ENCODE measurements at regions not wholly inside any gene's neighbourhood (a gene's known extent, or its start where the extent isn't known, plus 50 kb on each side); places are given as distances from the start of the nearest gene placed in this dataset.
A peak's percentile ranks its signal among the peaks of the same experiment; 100 is the strongest.

DNA sequence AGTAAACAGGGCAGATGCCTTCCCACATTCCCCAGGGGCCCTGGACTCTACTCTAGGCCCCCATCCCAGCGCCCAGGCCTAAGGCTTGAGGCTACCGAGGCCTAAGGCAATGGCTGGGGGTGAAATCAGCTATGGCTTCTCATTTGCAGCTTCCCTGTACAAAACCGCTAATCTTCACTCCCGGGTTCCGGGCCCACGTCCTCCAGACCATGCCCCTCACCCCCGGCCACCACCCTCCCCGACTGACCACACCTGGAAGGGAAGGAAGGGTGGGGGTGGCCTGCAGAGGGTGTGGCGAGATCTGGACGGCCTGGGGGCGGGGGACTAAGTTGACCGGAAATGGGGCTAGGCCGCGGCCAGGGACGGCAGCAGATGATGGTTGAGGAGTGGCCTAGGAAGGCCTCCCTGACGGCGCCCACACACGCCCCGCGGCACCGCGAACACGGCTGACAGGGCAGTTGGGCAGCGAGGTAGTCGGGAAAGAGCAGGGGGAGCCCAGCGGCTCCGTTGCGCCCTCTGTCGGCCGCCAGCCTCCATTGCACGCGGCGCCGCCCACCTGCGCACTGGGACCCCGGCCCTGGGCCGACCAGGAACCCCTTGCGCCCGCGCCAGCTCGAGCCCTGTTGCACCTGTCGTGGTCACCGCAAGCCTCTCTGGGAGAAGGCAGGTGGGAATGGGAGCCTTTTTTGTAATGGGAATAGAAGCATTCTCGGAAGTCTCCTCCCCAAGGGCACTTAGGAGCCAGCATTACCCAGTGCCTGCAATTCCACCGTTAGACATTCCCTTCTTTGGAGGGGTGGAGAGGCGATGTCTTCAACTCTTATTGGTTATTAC, 95.9 kb upstream of the CALM2 start (continued):
- TF ChIP-seq, protein P1, sequence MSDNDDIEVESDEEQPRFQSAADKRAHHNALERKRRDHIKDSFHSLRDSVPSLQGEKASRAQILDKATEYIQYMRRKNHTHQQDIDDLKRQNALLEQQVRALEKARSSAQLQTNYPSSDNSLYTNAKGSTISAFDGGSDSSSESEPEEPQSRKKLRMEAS (CRISPR knock-in tag; IDR thresholded peaks at IDR 0.05) = peak; percentile 63; the same call in 1 of the 2 replicates
- TF ChIP-seq MAZ (CRISPR knock-in tag; conservative IDR thresholded peaks at IDR 0.05 in 1 of 2, IDR thresholded peaks at IDR 0.05 in 1 of 2) (peak; percentile 82 to 89; a peak in 3 of 4 replicates), ZNF253 (CRISPR knock-in tag; conservative IDR thresholded peaks at IDR 0.05) (no peak), ATF6 (CRISPR knock-in tag; IDR thresholded peaks at IDR 0.05) (0 out of 2 replicates have a peak, but pooled peaks have one; percentile 62), NEUROD1 (IDR thresholded peaks at IDR 0.05; ENCODE audit: borderline replicate concordance, low read depth, low read length, partially characterized antibody) (peak; percentile 59), FOXJ2 (tag; IDR thresholded peaks at IDR 0.05) (no peak), ILF3 (IDR thresholded peaks at IDR 0.05; ENCODE audit: borderline replicate concordance) (no peak), NCOA1 (IDR thresholded peaks at IDR 0.05; ENCODE audit: low read depth) (peak; percentile 35; the same call in 1 of the 2 replicates), EHMT2 (IDR thresholded peaks at IDR 0.05) (no peak), ZSCAN29 (IDR thresholded peaks at IDR 0.05) (no peak), ZFP1 (CRISPR knock-in tag; IDR thresholded peaks at IDR 0.05) (no peak), SMAD4 (CRISPR knock-in tag; conservative IDR thresholded peaks at IDR 0.05) (peak; percentile 85), CCNT2 (IDR thresholded peaks at IDR 0.05; ENCODE audit: borderline replicate concordance, extremely low read depth, insufficient read length, low read depth, low read length) (peak; percentile 63), SPI1 (IDR thresholded peaks at IDR 0.05; ENCODE audit: borderline replicate concordance, low read depth, low read length) (0 out of 2 replicates have a peak, but pooled peaks have one; percentile 12), RFX1 (IDR thresholded peaks at IDR 0.05) (no peak), KLF16 (IDR thresholded peaks at IDR 0.05) (peak; percentile 44; the same call in 1 of the 2 replicates), ZKSCAN3 (CRISPR knock-in tag; IDR thresholded peaks at IDR 0.05) (no peak)
- TF ChIP-seq, protein P2, sequence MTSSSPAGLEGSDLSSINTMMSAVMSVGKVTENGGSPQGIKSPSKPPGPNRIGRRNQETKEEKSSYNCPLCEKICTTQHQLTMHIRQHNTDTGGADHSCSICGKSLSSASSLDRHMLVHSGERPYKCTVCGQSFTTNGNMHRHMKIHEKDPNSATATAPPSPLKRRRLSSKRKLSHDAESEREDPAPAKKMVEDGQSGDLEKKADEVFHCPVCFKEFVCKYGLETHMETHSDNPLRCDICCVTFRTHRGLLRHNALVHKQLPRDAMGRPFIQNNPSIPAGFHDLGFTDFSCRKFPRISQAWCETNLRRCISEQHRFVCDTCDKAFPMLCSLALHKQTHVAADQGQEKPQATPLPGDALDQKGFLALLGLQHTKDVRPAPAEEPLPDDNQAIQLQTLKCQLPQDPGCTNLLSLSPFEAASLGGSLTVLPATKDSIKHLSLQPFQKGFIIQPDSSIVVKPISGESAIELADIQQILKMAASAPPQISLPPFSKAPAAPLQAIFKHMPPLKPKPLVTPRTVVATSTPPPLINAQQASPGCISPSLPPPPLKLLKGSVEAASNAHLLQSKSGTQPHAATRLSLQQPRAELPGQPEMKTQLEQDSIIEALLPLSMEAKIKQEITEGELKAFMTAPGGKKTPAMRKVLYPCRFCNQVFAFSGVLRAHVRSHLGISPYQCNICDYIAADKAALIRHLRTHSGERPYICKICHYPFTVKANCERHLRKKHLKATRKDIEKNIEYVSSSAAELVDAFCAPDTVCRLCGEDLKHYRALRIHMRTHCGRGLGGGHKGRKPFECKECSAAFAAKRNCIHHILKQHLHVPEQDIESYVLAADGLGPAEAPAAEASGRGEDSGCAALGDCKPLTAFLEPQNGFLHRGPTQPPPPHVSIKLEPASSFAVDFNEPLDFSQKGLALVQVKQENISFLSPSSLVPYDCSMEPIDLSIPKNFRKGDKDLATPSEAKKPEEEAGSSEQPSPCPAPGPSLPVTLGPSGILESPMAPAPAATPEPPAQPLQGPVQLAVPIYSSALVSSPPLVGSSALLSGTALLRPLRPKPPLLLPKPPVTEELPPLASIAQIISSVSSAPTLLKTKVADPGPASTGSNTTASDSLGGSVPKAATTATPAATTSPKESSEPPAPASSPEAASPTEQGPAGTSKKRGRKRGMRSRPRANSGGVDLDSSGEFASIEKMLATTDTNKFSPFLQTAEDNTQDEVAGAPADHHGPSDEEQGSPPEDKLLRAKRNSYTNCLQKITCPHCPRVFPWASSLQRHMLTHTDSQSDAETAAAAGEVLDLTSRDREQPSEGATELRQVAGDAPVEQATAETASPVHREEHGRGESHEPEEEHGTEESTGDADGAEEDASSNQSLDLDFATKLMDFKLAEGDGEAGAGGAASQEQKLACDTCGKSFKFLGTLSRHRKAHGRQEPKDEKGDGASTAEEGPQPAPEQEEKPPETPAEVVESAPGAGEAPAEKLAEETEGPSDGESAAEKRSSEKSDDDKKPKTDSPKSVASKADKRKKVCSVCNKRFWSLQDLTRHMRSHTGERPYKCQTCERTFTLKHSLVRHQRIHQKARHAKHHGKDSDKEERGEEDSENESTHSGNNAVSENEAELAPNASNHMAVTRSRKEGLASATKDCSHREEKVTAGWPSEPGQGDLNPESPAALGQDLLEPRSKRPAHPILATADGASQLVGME (CRISPR knock-in tag; IDR thresholded peaks at IDR 0.05) = 0 out of 2 replicates have a peak, but pooled peaks have one; percentile 59
- TF ChIP-seq, protein P3, sequence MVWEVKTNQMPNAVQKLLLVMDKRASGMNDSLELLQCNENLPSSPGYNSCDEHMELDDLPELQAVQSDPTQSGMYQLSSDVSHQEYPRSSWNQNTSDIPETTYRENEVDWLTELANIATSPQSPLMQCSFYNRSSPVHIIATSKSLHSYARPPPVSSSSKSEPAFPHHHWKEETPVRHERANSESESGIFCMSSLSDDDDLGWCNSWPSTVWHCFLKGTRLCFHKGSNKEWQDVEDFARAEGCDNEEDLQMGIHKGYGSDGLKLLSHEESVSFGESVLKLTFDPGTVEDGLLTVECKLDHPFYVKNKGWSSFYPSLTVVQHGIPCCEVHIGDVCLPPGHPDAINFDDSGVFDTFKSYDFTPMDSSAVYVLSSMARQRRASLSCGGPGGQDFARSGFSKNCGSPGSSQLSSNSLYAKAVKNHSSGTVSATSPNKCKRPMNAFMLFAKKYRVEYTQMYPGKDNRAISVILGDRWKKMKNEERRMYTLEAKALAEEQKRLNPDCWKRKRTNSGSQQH (CRISPR knock-in tag; IDR thresholded peaks at IDR 0.05) = no peak

Data from K562 (cell line).